ENCODE measurements at regions not wholly inside any gene's neighbourhood (a gene's known extent, or its start where the extent isn't known, plus 50 kb on each side); places are given as distances from the start of the nearest gene placed in this dataset.

DNA sequence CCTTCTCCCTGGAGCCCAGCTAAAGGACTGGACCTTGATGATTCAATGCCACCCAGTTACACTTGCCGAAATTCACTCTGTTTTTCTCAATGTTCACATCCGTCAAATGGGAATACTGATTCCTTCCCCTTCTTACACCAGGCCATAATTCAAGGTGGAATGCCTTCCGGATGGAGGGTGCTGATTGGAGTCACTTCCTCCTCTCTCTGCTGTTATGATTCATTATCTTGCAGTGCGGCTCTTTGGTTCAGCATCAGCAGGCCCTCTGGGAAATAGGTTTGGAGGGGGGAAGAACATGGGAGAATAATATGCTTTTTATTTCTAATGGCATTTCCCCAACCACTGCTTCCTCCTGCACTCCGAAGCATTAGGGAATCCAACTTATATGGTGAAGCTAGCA, 390.6 kb upstream of the TBX3 start:
- no peak for DNase-seq

DNA sequence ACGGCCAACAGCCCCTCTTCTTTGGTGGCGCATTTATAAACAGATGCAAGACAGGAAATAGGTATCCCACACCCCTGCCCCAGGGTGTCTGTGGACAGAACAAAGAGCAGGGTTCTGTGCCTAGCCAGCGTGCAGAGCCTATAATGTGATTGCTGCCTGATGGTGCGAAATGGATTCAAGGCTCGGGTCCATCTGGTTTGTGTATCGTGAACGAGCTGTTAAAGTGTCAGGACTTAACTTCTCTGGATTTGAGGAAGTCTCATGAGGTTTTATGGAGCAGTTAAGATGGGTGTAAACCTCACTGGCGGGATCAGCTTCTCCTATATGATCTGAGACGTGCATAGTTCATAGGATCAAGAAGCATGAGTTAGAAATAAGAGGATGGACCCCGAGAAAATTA, 388.7 kb upstream of the TBX3 start:
- DNase-seq = no peak

DNA sequence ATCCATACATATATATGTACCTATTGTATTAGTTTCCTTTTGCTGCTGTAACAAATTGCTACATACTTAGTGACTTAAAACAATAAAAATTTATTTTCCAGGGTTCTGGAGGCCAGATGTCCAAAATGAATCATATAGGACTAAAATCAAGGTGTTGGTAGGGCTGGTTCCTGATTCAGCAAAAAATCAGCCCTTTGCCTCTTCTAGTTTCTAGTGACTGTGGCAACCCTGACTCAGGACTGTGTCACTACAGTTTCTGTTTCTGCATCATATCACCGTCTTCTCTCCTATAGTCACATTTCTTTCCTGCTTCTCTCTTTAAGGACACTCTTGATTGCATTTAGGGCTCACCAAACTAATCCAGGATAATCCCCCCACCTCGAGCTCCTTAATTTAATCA, 386.3 kb upstream of the TBX3 start:
- no peak for DNase-seq

DNA sequence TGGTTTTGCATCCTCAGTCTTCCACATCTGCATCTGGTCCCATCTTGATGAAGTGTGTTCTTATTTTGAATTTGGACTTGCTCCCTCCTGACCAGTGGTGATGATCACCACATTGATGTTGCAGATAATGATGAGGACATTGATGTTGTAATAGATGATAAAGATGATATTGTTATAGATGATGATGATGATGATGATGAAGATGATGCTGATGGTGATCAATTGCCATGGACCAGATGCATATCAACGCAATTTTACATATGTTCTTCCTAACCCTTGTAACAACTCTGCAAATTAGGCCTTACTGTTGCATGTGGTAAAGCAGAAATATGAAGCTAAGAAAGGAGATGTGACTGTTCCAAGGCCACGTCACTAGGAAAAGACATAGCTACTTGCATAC, 380.3 kb upstream of the TBX3 start:
- no peak for DNase-seq

DNA sequence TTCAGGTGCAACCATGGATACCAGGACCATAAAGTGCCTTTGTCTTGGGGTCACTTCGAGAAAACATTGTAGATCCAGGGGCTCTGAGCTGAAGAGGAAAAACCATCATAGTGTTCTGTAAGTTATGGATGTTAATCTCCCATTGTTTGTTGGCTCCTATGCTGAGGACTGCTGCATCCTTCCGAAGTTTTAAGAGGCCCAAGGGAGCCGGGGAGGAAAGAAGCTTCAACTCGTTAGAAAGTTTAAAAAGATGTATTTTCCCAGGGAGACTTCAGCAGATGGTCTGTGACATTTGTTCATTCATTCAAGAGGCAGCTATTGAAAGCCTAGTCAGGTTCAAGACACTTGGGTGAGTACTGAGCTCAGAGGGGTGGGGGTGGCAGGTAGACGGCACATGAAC, 378.8 kb upstream of the TBX3 start:
- DNase-seq = no peak

DNA sequence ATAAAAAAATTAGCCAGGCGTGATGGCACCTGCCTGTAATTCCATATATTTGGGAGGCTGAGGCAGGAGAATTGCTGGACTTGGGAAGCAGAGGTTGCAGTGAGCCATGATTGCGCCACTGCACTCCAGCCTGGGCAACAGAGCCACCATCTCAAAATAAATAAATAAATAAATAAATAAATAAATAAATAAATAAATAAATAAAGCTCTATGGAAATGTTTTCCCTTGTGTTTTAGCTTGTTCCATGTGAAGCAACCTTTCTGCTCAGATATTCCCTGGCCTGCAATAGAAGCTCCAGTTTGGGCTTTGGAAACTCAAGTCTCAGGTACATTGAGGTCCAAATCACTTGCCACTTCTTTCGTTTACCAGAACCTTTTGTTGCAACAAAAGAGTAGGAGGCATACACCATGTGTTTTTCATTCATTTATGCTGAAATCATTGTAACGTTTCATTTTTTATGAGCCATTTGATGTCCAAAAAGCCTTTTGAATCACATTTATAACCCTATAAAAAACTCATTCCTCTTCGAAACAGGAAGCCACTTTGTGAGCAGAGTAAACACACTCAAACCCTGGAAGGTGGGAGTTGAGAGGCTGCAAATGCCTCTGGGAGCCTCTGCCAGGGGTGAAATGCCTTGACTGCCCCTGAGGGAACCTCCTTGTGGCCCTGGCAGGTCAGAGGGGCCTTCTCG, 376.6 kb upstream of the TBX3 start:
- DNase-seq = no peak

DNA sequence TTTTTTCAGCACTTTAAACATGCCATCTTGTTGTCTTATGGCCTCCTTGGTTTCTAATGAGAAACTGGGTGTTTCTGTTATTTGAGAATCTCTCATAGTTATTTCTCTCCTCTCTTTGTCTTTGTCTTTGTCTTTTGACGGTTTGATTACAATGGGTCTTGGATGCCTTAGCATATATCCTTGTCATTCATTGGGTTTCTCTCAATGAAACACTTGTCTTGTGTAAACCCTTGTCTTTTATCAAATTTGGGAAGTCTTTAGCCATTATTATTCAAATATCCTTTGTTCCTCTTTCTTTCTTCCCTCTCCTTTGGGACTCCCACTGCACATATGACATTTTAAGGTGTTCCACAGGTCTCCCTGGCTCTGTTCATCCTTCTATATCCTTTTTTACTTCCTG, 373.5 kb upstream of the TBX3 start:
- DNase-seq = no peak

DNA sequence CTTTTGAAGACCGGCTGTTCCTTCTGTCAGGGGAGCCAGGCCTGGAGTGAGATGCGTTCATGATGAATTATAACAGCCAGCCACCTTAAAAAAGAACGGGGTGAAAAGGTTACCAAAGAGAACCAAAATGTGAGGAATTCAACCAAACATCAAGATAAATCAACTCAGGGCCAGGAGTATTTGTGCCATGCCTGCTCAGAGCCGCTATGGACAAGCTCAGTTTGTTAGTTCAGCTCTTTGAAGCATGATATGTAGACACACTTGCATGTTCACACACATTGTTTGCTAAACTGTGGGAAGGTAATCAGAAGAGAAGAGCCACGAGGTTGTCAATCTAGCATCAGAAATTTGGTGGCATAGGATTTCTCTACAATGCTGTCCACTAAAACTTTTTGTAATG, 367.4 kb upstream of the TBX3 start:
- no peak for DNase-seq

DNA sequence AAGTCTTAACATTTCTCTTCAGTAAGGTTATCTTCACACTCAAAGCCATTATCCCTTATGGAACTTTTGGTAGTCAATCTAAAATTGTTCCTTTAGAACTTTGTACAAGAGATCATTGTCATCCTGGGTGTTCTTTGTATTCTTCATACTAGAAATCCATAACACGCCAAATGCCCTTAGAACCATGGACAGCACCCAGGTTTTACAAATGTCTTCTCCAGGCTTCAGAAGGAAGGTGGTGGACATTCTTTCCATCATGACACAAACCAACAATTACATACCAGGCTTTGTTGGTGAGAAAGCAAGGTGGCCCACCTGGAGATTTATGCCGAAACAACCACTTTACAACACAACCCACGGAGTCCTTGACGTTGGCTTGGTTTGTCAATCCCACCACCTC, 365.6 kb upstream of the TBX3 start:
- DNase-seq = no peak

DNA sequence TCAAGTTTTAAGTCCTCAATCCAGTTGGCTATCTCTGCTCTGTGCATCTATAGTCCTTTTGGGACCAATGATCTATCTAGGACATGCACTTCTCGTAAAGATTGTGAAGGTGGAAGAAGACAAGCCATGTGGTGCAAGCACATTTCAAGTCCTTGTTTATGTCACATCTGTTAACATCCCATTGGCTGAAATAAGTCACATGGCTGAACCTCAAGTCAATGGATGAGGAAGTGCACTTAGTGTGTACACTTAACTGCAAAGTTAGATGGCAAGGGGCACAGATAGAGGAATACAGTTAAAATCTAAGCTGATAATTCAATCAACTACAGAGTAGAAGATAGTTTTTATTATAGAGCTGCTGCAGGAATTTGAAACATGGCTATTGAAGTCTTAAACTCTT, 362.8 kb upstream of the TBX3 start:
- no peak for DNase-seq

DNA sequence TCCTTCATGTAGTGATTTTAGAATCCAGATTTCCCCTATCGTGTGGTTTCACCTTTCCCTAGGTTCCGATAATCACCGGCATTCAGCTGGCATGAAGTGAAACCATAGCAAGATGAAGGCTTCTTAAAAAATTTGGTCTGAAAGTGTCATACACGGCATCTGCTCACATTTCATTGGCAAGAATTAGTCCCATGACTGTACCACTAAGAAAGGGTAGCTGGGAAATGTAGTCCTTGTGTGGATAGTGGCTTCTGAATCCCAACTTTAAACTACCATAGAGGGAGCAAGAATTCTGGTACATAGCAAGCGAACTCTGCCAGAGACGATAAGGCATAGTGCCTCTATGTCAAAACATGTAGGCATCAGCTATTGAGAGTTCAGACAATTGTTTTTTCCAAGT, 360.1 kb upstream of the TBX3 start:
- DNase-seq = no peak

DNA sequence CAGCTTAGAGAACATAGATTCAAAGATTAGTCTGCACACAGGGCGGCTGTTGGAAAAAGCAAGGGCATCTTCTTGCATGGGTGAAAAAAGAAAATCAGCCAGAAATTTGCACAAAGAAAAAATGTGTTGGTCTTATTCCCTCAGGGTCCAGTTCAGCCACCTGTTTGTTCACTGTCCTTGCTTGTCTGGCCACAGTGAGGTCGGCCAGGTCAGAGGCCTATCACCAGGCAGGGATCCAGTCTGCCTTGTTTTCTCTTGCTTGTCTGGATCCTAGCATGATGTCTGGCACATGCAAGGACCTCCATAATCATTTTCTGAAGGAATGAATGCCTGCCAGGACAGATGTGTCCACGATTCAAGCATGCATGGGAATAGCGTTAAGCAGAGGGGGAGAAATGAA, 359.1 kb upstream of the TBX3 start:
- DNase-seq = no peak

DNA sequence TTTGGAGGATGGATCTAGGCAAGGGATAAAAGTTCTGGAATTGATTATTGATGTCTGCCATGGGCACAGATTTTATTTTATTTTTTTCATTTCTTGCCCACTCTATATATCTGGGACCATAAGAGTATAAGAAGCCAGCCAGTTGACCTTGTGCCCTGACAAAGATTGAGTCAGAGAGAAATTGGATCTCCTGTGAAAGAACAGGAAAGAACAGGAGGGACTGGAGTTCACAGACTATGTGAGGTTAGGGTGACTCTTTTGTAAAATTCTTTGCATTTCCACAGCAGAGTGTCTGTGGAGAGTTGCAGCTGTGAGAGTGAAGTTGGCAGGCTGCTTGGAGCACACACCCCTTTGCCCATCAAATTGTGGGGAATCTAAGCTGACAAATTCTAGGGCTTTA, 358.4 kb upstream of the TBX3 start:
- DNase-seq = no peak

DNA sequence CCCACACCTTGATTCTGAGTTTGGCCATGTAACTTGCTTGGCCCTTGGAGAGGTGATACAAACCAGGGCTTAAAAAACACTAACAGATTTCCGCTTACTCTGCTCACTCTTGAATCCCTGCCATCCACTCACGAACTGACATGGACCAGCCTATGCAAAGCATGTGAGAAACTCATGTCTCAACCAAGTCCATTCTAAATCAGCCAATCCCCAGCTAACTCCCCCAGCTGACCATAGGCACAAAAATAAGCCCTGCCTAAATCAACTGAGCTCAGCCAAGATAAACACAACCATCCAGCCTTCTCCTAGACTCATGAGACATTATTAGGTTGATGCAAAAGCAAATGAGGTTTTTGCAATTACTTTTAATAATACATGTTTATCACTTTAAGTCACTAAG, 353.9 kb upstream of the TBX3 start:
- DNase-seq = no peak

DNA sequence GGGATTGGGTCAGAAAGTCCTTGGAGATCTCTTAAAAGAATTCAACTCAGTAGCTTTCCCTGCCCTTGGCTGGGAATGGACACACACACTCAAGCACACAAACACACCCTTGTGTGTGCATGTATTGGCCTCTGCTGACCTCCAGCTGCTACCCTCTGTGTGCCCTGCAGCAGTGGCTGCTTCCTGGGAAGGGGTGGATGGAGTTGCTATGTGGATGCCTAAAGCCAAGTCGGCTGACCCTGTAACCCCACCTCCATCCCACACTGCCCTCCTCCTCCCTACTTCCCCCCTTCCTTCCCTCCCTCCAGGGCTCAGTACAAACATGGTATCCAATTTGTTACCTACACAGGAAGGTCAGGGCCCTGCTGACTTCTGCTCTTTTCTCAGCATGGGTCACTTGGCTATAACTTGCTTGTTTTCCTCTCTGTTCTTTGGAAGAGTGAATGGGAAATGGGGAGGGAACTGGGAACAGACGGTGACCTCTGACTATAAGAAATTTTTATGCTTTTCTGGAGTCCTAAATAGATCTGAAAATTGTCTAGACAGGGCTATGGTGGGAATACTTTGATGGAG, 351.6 kb upstream of the TBX3 start:
- DNase-seq = no peak

DNA sequence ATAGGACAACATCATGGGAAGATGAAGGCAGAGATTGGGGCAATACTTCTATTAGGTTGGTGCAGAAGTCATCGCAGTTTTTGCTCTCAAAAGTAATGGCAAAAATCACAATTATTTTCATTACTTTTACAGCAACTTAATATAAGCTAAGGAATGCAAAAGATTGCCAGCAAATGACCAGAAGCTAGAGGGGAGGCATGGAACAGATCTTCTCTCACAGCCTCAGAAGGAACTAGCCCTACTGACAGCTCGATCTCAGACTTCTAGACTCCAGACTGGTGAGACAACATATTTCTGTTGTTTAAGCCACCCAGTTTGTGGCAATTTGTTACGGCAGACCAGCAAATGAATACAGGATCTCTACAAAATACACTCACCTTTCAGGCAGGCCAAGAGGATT, 348.5 kb upstream of the TBX3 start:
- no peak for DNase-seq

DNA sequence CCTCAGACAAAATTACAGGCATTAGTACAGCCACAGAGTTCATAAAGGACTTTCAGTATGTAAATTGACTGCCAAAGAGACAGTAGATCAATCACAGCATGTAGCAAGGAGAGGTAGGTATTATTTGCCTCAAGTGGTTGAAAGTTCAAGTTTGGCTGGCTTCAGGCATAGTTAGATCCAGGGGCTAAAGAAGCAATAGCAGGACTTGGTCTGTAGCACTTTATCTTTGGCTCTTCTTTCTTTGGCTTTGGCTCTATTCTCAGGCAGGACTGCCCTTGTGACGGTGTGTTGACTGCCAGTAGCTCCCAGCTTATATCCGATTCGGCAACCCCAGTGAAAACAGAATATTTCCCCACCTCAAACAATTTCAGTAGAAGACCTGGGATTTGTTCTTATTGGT, 346.0 kb upstream of the TBX3 start:
- DNase-seq = no peak

DNA sequence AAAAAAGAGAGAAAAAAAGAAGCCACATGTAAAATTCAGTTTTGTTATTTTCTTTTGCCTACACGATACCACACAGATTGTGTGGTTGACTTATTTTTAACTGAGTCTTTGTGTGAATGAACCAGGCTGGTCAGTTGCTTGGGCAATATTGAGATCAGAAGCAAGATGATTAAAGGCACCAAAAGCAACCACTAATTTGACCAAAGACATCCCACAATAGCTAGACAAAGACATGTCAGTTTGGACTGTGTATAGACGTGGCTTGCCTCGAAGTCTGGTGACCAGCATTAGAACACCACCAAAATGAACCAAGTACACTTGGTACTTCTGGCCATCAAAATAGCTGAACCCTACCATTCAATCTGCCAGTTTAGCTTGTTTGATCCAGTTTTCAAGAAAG, 340.6 kb upstream of the TBX3 start:
- DNase-seq = no peak

DNA sequence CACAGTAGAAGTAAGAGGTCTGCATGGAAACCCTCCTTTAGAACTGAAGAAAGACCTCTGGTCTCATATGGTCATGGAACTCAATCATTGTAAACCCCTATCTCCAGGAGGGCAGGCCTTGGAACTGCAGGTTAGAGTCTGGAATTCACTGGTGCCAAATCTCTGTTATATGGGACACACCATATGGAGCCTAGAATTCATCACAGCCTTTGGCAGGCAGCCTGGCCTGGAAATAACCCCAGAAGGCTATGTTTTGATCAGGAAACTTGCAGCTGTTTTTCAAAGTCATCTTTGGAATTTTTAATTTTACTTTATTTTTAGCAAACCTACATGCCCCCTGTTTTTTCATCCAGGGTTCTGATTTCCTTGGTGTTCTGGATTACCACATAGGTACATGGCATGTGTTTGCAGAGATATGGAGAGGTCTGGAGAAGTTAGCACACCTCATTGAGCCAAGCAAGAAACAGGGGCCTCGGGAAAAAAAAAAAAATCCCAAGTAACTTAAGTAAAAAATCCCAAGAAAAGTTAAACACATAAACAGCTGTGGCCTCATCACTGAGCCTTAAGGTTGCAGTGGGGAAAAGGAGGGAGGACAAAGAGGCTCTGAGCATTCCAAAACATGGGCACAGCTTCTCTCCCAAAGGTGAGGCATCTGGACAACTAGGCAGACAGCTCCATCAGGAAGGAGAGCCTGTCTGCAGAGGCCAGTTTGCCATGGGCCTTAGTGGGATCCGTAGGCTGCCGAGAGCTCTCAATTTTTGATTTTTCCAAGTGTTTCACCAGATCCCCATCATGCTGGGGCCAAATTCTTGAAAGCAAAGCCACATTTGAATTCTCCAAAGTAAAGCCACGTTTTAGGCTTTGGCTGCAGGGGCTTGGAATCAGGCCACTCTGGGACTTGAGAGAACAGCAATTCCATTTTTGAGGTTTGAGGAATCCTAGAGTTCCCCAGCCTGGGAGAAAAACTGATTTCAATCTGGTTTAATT, 339.6 kb upstream of the TBX3 start:
- peak; percentile 21 for DNase-seq

DNA sequence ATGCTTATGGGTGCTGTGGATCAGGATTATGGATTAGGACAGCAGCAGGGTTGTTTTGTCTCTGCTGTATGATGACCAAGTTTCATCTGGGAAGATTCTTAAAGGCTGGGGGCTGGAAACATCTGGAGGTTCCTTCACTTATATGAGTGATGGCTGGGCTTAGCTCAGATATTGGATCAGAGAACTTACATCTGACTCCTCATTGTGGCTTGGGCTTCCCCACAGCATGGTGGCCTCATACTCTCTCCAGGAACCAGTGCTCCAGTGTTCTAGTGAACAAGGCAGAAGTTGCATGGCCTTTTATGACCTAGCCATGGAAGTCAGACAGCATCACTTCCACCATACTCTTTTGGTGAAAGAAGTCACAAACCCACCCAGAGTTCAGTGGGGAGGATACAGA, 336.1 kb upstream of the TBX3 start:
- DNase-seq = no peak

DNA sequence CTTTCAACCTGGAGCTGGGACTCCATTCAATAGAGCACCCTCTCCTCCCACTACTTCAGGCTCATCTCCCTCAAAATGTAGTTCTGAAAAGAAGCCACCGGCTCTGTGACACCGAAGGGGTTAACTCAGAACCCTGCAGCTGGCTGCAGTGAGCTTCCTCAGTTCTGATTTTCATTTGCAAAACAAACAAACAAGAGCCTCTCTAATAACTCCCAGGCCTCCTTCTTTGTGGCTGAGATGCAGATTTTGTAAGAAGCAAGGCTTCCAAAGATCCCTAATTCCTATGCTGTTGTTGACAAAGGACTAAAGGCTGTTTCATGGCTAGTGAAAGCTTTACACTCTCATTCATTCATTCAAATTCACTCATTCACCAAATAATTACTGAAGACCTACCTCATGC, 333.4 kb upstream of the TBX3 start:
- no peak for DNase-seq

DNA sequence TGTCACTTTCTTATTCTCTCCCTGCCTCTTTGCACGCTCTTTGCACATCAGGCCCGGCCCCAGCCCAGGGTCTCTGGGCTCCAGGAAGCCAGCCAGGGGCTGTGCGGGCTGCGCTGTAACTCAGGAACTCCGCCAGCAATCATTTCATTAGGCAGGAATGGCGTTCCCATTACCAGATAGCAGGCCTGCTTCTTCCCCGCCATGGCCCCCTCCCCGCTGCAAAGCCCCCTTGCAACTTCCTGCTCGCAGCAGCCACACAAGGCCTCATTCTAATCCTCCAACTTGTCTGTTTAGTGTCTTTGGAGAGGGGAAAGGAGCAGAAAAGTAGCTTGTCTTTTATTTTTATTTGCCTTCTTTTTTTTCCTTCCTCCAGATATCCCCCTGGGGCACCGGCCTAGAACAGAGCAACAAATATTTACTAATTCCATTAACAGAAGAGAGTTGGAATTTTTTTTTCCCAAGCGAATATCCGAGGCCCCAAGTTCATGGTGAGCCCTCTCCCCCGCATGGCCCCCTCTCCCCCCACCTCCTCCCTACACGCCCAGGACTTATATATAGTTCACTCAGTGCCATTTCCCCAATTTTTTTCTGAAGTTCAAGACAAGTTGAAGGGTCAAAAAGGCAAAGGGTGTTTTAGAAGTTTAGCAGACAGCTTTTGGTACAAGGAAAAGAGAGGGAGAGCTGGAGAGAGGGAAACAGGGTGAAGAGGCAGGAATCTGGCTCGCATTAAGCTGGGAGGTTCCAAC, 329.4 kb upstream of the TBX3 start:
- DNase-seq = peak; percentile 62

DNA sequence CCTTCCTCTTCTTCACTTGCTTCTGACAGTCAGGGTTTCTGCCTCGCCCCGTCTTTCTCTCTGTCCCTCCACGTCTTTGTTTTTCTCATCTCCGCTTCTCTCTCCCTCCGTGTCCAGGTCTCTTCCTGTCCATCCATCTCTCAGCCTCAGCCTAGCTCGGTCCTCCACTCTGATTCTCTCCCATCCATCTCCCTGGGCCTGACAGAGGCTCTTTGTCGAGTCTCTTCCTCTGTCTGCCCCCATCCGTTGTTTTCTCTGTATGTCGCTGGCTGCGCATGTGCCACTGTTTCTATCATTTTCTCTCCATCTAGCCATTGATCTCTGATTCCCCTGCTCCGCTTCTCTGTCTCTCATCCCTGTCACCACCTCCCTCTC, 328.9 kb upstream of the TBX3 start:
- no peak for DNase-seq

Measured in right kidney (tissue), 1 donor.